DOHH2 (cell line): ENCODE measurements at regions not wholly inside any gene's neighbourhood (a gene's known extent, or its start where the extent isn't known, plus 50 kb on each side); places are given as distances from the start of the nearest gene placed in this dataset.

Experiments
- H3F3A ChIP-seq: fragments of 200-600 bp; sonication (generic), shearing (Covaris generic); 2 replicates; pipeline ENCODE4 v1.6.0; 2016; ENCODE audit warnings: antibody characterized with exemption, mild to moderate bottlenecking; ENCODE audit not compliant: control insufficient read depth, insufficient read depth
- H3K27ac ChIP-seq: fragments of 200-600 bp; sonication (generic); 2 replicates; pipeline ENCODE4 v1.5.1; 2014; ENCODE audit warnings: low read depth, mild to moderate bottlenecking, low read length, moderate library complexity
- H3K27me3 ChIP-seq: fragments of 200-600 bp; sonication (generic); 2 replicates; pipeline ENCODE4 v1.6.1; 2014; ENCODE audit warnings: mild to moderate bottlenecking, low read length, mixed read lengths; ENCODE audit not compliant: control insufficient read depth
- H3K36me3 ChIP-seq: fragments of 200-600 bp; sonication (generic); 2 replicates; pipeline ENCODE4 v1.6.1; 2014; ENCODE audit warnings: mild to moderate bottlenecking, low read length, moderate library complexity, mixed read lengths; ENCODE audit not compliant: control insufficient read depth
- H3K4me1 ChIP-seq: fragments of 200-600 bp; sonication (generic); 2 replicates; pipeline ENCODE4 v1.6.1; 2014; ENCODE audit warnings: mild to moderate bottlenecking, low read length, mixed read lengths; ENCODE audit not compliant: control insufficient read depth
- H3K4me2 ChIP-seq: fragments of 200-600 bp; sonication (generic); 2 replicates; pipeline ENCODE4 v1.6.0; 2014; ENCODE audit warnings: mild to moderate bottlenecking, low read length, moderate library complexity
- H3K4me3 ChIP-seq: fragments of 200-600 bp; sonication (generic); 2 replicates; pipeline ENCODE4 v1.5.1; 2014; ENCODE audit warnings: mild to moderate bottlenecking, low read length, mixed read lengths
- H3K79me2 ChIP-seq: fragments of 200-600 bp; sonication (generic); 2 replicates; pipeline ENCODE4 v1.6.1; 2014; ENCODE audit warnings: mild to moderate bottlenecking, low read length, mixed read lengths; ENCODE audit not compliant: control insufficient read depth
- H3K9me2 ChIP-seq: fragments of 200-600 bp; sonication (generic); replicated peaks from 2 replicates; pipeline ENCODE4 v1.6.1; 2014; ENCODE audit warnings: mild to moderate bottlenecking, low read length, mixed read lengths; ENCODE audit not compliant: control insufficient read depth
- H3K9me3 ChIP-seq: fragments of 200-600 bp; sonication (generic); 2 replicates; pipeline ENCODE4 v1.6.1; 2014; ENCODE audit warnings: antibody characterized with exemption, low read length, mixed read lengths; ENCODE audit not compliant: control insufficient read depth, insufficient read depth
- H4K20me1 ChIP-seq: fragments of 200-600 bp; sonication (generic); 2 replicates; pipeline ENCODE4 v1.6.0; 2014; ENCODE audit warnings: low read depth, mild to moderate bottlenecking, antibody characterized with exemption, low read length, moderate library complexity; ENCODE audit not compliant: control insufficient read depth, insufficient read depth
- EZH2phosphoT487 ChIP-seq: fragments of 200-600 bp; sonication (generic); IDR thresholded peaks from 2 replicates; pipeline ENCODE4 v1.6.1; 2017; ENCODE audit warnings: borderline replicate concordance, mild to moderate bottlenecking, antibody characterized with exemption, low read length, moderate library complexity, mixed read lengths
- TF ChIP-seq, protein P1 (sequence below): fragments of 200-600 bp; sonication (generic); IDR thresholded peaks from one replicate; pipeline ENCODE4 v1.5.1; 2014; ENCODE audit warnings: antibody characterized with exemption, mild to moderate bottlenecking, low read depth, low read length; ENCODE audit not compliant: poor library complexity, severe bottlenecking

DNA sequence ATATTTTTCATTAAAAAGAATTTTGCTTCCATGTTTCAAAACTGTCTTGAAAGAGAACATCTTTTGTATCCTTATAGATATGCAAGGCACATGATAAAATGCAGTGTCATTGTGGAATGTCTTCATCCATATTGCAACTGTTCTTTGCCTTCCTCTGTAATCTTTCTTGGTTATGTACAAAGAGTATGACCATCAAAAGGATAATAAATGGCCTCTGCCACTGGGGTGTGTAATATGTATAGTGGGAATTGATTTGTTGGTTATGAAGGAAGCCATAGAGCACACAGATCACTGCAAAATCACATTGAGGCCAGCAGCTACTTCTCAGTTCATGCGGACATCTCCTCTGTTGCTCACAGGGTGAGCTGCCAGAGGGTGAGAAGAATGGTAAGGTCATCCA, 703.5 kb downstream of the TFAP2A start:
- Histone ChIP-seq H3K79me2 (no peaks in the 10 kb centered on the region), H3K4me1 (no peaks in the 10 kb centered on the region), H3K9me2 (no peaks in the 10 kb centered on the region), H3F3A (no peaks in the 10 kb centered on the region), H3K36me3 (no peaks in the 10 kb centered on the region), H3K27ac (no peak overlapping the region), H3K9me3 (no peaks in the 10 kb centered on the region), H3K27me3 (no peaks in the 10 kb centered on the region), H3K4me2 (no peak overlapping the region), H4K20me1 (no peaks in the 10 kb centered on the region), H3K4me3 (no peak overlapping the region)
- TF ChIP-seq, protein P1, sequence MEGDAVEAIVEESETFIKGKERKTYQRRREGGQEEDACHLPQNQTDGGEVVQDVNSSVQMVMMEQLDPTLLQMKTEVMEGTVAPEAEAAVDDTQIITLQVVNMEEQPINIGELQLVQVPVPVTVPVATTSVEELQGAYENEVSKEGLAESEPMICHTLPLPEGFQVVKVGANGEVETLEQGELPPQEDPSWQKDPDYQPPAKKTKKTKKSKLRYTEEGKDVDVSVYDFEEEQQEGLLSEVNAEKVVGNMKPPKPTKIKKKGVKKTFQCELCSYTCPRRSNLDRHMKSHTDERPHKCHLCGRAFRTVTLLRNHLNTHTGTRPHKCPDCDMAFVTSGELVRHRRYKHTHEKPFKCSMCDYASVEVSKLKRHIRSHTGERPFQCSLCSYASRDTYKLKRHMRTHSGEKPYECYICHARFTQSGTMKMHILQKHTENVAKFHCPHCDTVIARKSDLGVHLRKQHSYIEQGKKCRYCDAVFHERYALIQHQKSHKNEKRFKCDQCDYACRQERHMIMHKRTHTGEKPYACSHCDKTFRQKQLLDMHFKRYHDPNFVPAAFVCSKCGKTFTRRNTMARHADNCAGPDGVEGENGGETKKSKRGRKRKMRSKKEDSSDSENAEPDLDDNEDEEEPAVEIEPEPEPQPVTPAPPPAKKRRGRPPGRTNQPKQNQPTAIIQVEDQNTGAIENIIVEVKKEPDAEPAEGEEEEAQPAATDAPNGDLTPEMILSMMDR: no peak
- TF ChIP-seq EZH2phosphoT487: no peak

DNA sequence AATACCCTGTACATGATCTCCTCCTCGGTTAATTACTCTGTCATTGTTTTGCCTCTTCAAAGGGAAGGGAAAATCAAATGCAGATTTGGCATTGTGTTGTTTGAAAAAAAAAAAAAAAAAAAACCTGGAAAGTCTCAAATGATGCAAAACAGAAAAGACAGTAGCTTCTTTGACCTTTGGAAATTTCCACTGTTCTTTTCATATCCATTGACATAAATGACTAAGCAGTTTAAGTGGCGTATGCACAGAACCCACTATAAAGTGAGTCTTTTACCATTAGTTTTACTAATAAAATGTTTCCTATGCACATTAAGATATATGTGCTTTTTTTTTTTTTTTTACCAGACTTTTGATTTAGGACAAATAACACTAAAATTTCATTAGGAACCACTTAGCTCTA, 704.3 kb downstream of the TFAP2A start:
- TF ChIP-seq, protein P1: no peak
- no peak for TF ChIP-seq EZH2phosphoT487
- Histone ChIP-seq H3K4me2 (no peak overlapping the region), H3K4me3 (no peak overlapping the region), H3K27ac (no peak overlapping the region), H3F3A (no peaks in the 10 kb centered on the region), H3K79me2 (no peaks in the 10 kb centered on the region), H3K9me3 (no peaks in the 10 kb centered on the region), H3K4me1 (no peaks in the 10 kb centered on the region), H3K36me3 (no peaks in the 10 kb centered on the region), H3K27me3 (no peaks in the 10 kb centered on the region), H3K9me2 (no peaks in the 10 kb centered on the region), H4K20me1 (no peaks in the 10 kb centered on the region)

DNA sequence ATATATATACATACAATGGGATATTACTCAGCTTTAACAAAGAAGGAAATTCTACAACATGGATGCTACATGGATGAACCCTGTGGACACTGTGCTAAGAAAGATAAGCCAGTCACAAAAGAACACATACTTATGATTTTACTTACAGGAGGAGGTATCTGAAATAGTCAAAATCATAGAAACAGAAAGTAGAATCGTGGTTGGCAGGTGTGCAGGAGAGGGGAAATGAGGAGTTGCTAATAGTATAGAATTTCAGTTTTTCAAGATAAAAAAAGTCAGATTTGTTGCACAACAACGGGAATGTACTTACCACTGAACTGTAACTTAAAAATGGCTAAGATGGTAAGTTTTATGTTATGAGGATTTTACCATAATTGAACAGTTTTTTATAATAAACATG, 706.3 kb downstream of the TFAP2A start:
- Histone ChIP-seq H3K27ac (no peak overlapping the region), H3F3A (no peaks in the 10 kb centered on the region), H3K4me2 (no peak overlapping the region), H3K4me3 (no peak overlapping the region), H3K36me3 (no peaks in the 10 kb centered on the region), H3K79me2 (no peaks in the 10 kb centered on the region), H3K27me3 (no peaks in the 10 kb centered on the region), H4K20me1 (no peaks in the 10 kb centered on the region), H3K9me2 (no peaks in the 10 kb centered on the region), H3K4me1 (no peaks in the 10 kb centered on the region), H3K9me3 (no peaks in the 10 kb centered on the region)
- no peak for TF ChIP-seq EZH2phosphoT487
- TF ChIP-seq, protein P1: no peak

DNA sequence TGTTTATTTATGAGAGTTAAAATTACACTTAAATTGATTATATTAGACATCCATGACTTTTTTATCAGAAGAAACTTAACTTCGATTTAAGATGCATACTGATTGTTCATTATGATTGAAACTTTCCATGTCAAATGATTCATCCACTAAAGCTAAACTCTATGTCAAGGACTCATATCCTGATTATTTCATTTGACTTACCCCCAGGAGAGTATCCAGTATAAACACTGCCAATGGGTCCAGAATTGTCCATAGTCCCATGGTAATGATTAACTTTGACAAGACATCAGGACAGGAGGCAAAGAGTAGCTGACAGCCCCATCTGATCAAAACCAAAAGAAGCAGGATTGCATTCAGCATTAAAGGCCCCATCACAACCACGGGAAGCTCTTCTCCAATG, 709.9 kb downstream of the TFAP2A start:
- no peaks in the 10 kb centered on the region for H3F3A ChIP-seq
- TF ChIP-seq, protein P1: no peak
- no peak for TF ChIP-seq EZH2phosphoT487
- H3K4me3 ChIP-seq: no peak overlapping the region
- no peaks in the 10 kb centered on the region for H3K9me3 ChIP-seq
- no peak overlapping the region for H3K4me2 ChIP-seq
- no peaks in the 10 kb centered on the region for H3K79me2 ChIP-seq
- no peaks in the 10 kb centered on the region for H3K4me1 ChIP-seq
- H3K27ac ChIP-seq: no peak overlapping the region
- no peaks in the 10 kb centered on the region for H3K27me3 ChIP-seq
- H4K20me1 ChIP-seq: no peaks in the 10 kb centered on the region
- no peaks in the 10 kb centered on the region for H3K9me2 ChIP-seq
- no peaks in the 10 kb centered on the region for H3K36me3 ChIP-seq
